ENCODE measurements at regions not wholly inside any gene's neighbourhood (a gene's known extent, or its start where the extent isn't known, plus 50 kb on each side); places are given as distances from the start of the nearest gene placed in this dataset.

DNA sequence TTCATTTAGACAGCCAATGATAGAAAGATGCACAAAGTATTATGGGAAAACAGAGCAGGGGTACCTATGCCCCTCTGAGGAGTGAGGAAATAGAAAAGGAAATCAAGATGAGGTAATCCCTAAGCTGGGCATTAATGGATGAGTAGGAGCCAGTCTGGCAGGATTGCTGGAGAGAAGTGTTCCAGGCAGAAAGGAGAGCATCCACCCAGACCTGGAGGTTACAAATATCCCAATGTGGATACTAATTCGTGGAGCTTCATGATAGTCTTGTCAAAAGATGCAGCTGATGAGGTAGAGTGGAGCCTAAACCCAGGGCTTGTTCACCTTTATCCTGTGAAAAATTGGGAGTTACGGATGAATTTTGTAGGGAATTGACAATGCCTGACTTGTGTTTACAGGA is 328.0 kb downstream of the ZNF608 start:
- TF ChIP-seq EP300 (IDR thresholded peaks at IDR 0.05; ENCODE audit: borderline replicate concordance in 1 of 2, low read depth in 1 of 2, low read length in 1 of 2) (no peak), CTCF (IDR thresholded peaks at IDR 0.05) (no peak), TAF1 (IDR thresholded peaks at IDR 0.05; ENCODE audit: borderline replicate concordance, low read depth, low read length) (no peak), YY1 (IDR thresholded peaks at IDR 0.05; ENCODE audit: low read depth) (no peak), ZBTB33 (IDR thresholded peaks at IDR 0.05; ENCODE audit: borderline replicate concordance, low read depth) (no peak), POLR2AphosphoS5 (IDR thresholded peaks at IDR 0.05; ENCODE audit: low read depth, low read length) (no peak), FOXM1 (IDR thresholded peaks at IDR 0.05; ENCODE audit: low read depth) (no peak), TCF12 (IDR thresholded peaks at IDR 0.05) (no peak), NFIC (IDR thresholded peaks at IDR 0.05; ENCODE audit: borderline replicate concordance) (no peak), RAD21 (IDR thresholded peaks at IDR 0.05; ENCODE audit: low read length) (no peak), REST (IDR thresholded peaks at IDR 0.05; ENCODE audit: low read depth, low read length) (no peak)
- TF ChIP-seq, protein P1, sequence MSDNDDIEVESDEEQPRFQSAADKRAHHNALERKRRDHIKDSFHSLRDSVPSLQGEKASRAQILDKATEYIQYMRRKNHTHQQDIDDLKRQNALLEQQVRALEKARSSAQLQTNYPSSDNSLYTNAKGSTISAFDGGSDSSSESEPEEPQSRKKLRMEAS (IDR thresholded peaks at IDR 0.05; ENCODE audit: low read depth), result no peak
- TF ChIP-seq, protein P2, sequence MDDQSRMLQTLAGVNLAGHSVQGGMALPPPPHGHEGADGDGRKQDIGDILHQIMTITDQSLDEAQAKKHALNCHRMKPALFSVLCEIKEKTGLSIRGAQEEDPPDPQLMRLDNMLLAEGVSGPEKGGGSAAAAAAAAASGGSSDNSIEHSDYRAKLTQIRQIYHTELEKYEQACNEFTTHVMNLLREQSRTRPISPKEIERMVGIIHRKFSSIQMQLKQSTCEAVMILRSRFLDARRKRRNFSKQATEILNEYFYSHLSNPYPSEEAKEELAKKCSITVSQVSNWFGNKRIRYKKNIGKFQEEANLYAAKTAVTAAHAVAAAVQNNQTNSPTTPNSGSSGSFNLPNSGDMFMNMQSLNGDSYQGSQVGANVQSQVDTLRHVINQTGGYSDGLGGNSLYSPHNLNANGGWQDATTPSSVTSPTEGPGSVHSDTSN (IDR thresholded peaks at IDR 0.05), result no peak

Measured in SK-N-SH (cell line).